IPS-20b (cell line): ENCODE measurements at regions not wholly inside any gene's neighbourhood (a gene's known extent, or its start where the extent isn't known, plus 50 kb on each side); places are given as distances from the start of the nearest gene placed in this dataset.
A peak's percentile ranks its signal among the peaks of the same experiment; 100 is the strongest.

ENCODE experiments used
- H3K27ac ChIP-seq: one replicate; pipeline ENCODE4 v1.5.1; 2013; ENCODE audit warnings: low read length
- H3K27me3 ChIP-seq: 2 replicates; pipeline ENCODE4 v1.6.1; 2013; ENCODE audit warnings: mild to moderate bottlenecking, low read length, inconsistent platforms; ENCODE audit not compliant: insufficient read depth
- H3K36me3 ChIP-seq: 2 replicates; pipeline ENCODE4 v1.6.1; 2013; ENCODE audit warnings: low read depth, mild to moderate bottlenecking, inconsistent platforms, low read length, moderate library complexity; ENCODE audit not compliant: insufficient read depth
- H3K4me1 ChIP-seq: 2 replicates; pipeline ENCODE4 v1.6.1; 2013; ENCODE audit warnings: mild to moderate bottlenecking, control low read depth, inconsistent platforms, low read length, moderate library complexity; ENCODE audit not compliant: insufficient read depth
- H3K4me3 ChIP-seq: 2 replicates; pipeline ENCODE4 v1.5.1; 2013; ENCODE audit warnings: mild to moderate bottlenecking, low read length, inconsistent platforms
- H3K9ac ChIP-seq: 2 replicates; pipeline ENCODE4 v1.6.1; 2013; ENCODE audit warnings: low read depth, mild to moderate bottlenecking, inconsistent platforms, low read length, moderate library complexity
- H3K9me3 ChIP-seq: 2 replicates; pipeline ENCODE4 v1.6.1; 2013; ENCODE audit warnings: mild to moderate bottlenecking, low read depth, low read length, inconsistent platforms; ENCODE audit not compliant: insufficient read depth

DNA sequence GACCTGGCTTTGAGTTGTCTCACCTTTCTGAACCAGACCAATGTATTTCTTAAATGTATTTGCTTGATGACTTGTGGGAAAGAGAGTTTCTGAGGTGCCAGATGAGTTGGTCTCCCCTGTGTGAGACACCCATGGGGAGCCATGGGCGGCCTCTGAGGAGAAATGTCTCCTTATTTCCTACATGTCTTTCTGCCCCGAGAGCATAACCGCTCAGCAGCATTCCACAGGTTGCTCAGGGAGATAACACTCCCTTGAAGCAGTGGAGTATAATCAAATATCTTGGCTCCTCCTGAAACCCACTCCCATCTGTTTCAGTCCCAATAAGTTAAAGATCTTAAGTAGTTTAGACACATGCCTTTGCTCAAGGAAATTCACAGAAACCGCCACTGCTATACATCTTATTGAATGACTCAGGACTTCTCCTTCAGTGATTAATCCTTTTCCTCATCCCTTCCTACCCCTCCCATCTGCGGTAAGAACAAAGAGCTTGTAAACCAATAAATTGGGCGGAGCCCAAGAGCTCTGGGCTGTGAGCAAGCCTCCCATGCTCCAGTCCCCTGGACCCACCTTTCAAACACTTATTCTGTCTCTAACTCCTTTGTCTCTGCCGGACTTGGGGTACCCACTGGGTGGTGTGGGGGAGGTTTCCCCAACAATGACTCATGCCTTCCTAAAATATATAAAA is 285.5 kb upstream of the LRRTM4 start:
- no peak overlapping the region for H3K9ac ChIP-seq
- H3K9me3 ChIP-seq, result no peaks in the 10 kb centered on the region; the same call in 1 of the 2 replicates
- H3K4me1 ChIP-seq, result no peaks in the 10 kb centered on the region
- no peaks in the 10 kb centered on the region for H3K36me3 ChIP-seq
- no peak overlapping the region for H3K27ac ChIP-seq
- no peaks in the 10 kb centered on the region for H3K27me3 ChIP-seq
- no peak overlapping the region for H3K4me3 ChIP-seq

DNA sequence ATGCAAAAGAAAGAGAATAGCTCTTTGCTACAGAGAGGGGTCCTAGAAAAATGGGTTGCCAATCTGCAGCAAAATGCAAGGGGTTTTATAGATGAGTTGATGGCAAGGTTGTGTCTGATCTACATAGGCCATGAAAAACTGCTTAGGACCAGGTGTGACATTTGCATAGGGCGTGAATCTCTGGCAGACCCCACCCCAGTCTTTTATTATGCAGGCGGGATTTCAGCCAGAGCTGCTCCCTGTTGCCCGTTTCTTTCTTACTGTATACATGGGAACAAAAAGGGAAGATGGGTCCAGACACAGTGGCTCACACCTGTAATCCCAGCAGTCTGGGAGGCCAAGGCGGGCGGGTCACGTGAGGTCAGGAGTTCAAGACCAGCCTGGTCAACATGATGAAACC is 286.4 kb upstream of the LRRTM4 start:
- no peak overlapping the region for H3K9ac ChIP-seq
- no peaks in the 10 kb centered on the region for H3K27me3 ChIP-seq
- no peak overlapping the region for H3K4me3 ChIP-seq
- no peaks in the 10 kb centered on the region for H3K36me3 ChIP-seq
- H3K9me3 ChIP-seq, result no peaks in the 10 kb centered on the region; the same call in 1 of the 2 replicates
- H3K4me1 ChIP-seq, result peaks cover 6% of the 10 kb centered on the region; the same call in 1 of the 2 replicates
- H3K27ac ChIP-seq, result no peak overlapping the region

DNA sequence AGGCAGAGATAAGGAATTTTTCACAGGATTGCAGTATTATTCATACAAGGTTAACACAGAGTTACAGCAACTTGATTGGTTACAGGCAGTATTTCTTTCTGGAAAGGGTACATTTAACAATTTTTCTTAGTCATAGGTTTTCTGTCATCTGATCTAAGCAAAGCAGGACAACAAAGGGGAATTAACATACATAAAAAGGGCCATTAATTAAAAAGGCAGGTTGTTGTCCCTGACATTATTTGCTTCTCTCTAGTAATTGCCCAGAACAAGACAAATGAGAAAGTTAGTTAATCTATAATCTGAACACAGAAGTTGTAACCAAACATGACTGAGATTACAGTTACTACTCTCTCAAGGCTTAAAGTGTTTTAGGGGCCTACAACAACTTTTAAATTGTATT is 291.4 kb upstream of the LRRTM4 start:
- Histone ChIP-seq H3K9ac (0 out of 2 replicates have a peak overlapping the region, but pooled peaks have one; percentile 1), H3K4me1 (peaks cover 8% of the 10 kb centered on the region; the same call in 1 of the 2 replicates), H3K4me3 (no peak overlapping the region), H3K27me3 (no peaks in the 10 kb centered on the region), H3K9me3 (no peaks in the 10 kb centered on the region; the same call in 1 of the 2 replicates), H3K27ac (no peak overlapping the region), H3K36me3 (no peaks in the 10 kb centered on the region)

DNA sequence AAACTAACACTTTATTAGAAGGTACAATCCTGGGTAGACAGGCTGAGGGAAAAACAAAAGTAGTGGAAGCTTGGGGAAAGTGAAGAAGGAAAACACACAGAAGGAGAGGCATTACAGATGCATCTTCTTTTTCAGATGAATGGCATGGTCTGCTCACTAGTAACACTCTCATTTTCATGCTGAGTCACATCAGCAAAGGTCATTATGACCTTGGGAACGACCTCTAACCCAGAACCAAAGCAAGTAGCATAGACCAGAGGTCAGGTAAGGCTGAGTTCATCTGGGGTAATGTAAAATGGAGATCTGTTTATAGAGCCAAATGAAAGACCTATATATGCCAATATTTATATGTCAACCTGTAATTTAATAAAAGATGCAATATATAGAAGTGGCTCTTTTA is 294.4 kb upstream of the LRRTM4 start:
- Histone ChIP-seq H3K9ac (no peak overlapping the region), H3K27ac (no peak overlapping the region), H3K4me1 (peaks cover 8% of the 10 kb centered on the region; the same call in 1 of the 2 replicates), H3K9me3 (no peaks in the 10 kb centered on the region), H3K27me3 (no peaks in the 10 kb centered on the region), H3K36me3 (no peaks in the 10 kb centered on the region), H3K4me3 (no peak overlapping the region)

DNA sequence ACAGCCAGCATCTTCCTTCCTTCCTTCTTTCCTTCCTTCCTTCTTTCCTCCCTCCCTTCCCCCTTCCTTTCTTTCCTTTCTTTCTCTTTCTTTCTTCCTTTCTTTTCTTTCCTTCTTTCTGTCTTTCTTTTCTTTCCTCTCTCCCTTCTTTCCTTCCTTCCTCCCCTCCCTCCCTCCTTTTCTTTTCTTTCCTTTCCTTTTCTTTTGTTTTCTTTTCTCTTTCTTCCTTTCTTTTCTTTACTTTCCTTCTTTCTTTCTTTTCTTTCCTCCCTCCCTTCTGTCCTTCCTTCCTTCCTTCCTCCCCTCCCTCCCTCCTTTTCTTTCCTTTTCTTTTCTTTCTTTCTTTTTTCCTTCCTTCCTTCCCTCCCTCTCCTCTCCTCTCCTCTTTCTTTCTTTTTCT is 296.0 kb upstream of the LRRTM4 start:
- no peak overlapping the region for H3K9ac ChIP-seq
- no peak overlapping the region for H3K4me3 ChIP-seq
- H3K27me3 ChIP-seq, result no peaks in the 10 kb centered on the region
- H3K27ac ChIP-seq, result no peak overlapping the region
- no peaks in the 10 kb centered on the region for H3K36me3 ChIP-seq
- H3K4me1 ChIP-seq, result peaks cover 6% of the 10 kb centered on the region; the same call in 1 of the 2 replicates
- no peaks in the 10 kb centered on the region for H3K9me3 ChIP-seq

DNA sequence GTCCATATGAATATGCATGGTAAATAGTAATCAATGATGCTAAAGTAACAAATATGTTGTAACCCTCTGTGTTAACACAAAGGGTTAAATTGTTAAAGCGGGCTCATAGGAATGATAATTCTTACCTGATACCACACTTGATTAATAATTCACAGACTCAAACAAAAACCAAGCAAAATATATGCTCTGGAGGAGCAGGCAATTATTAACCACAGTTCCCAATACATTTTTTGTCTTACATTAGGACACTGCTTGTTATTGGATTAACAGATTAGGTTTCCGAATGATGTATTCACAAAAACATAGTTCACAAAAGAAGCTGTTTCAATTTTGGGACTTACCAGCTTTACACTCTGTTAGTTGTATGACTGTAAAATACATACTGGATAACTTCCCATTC is 300.9 kb upstream of the LRRTM4 start:
- no peaks in the 10 kb centered on the region for H3K27me3 ChIP-seq
- H3K4me3 ChIP-seq, result no peak overlapping the region
- H3K4me1 ChIP-seq, result no peaks in the 10 kb centered on the region
- H3K27ac ChIP-seq, result no peak overlapping the region
- peaks cover 5% of the 10 kb centered on the region; the same call in 1 of the 2 replicates for H3K9me3 ChIP-seq
- no peaks in the 10 kb centered on the region for H3K36me3 ChIP-seq
- H3K9ac ChIP-seq, result no peak overlapping the region

GRCh38 chr2:77831060-77831459 is 308.9 kb upstream of the LRRTM4 start:
- Histone ChIP-seq H3K4me1 (peaks cover 7% of the 10 kb centered on the region; the same call in 1 of the 2 replicates), H3K27me3 (no peaks in the 10 kb centered on the region), H3K4me3 (no peak overlapping the region), H3K9me3 (peaks cover 42% of the 10 kb centered on the region), H3K9ac (no peak overlapping the region), H3K36me3 (peaks cover 6% of the 10 kb centered on the region; the same call in 1 of the 2 replicates), H3K27ac (no peak overlapping the region)

- Histone ChIP-seq H3K9me3 (peaks cover 44% of the 10 kb centered on the region), H3K27me3 (no peaks in the 10 kb centered on the region), H3K4me1 (peaks cover 7% of the 10 kb centered on the region; the same call in 1 of the 2 replicates), H3K4me3 (no peak overlapping the region), H3K27ac (no peak overlapping the region), H3K36me3 (peaks cover 6% of the 10 kb centered on the region; the same call in 1 of the 2 replicates), H3K9ac (no peak overlapping the region)
Measured at GRCh38 chr2:77831471-77831870, 309.3 kb upstream of the LRRTM4 start.

DNA sequence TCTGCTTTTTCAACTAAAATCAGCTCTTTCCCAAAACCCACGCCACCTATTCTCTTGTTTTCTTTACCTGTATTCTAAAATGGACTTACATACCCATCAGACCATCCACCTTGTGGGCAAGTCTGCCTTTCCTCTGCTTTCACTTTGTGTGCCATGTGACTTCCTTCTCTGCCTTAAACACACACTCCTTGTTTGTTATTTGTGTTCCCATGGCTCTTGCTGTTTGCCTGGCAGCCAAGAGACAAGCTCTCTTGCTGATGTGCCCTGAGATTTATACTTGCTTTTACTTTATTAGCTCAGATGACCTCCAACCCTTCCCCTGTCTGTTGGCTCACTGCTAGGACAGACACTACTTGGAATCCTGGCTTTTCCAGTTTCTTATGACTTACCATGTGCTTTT is 309.7 kb upstream of the LRRTM4 start:
- Histone ChIP-seq H3K4me1 (peaks cover 7% of the 10 kb centered on the region; the same call in 1 of the 2 replicates), H3K9ac (no peak overlapping the region), H3K9me3 (peaks cover 44% of the 10 kb centered on the region), H3K27ac (no peak overlapping the region), H3K27me3 (no peaks in the 10 kb centered on the region), H3K36me3 (peaks cover 6% of the 10 kb centered on the region; the same call in 1 of the 2 replicates), H3K4me3 (no peak overlapping the region)

GRCh38 chr2:77834360-77835002 is 312.3 kb upstream of the LRRTM4 start:
- peaks cover 54% of the 10 kb centered on the region for H3K9me3 ChIP-seq
- H3K9ac ChIP-seq, result no peak overlapping the region
- H3K27ac ChIP-seq, result no peak overlapping the region
- peaks cover under 1% of the 10 kb centered on the region; the same call in 1 of the 2 replicates for H3K4me1 ChIP-seq
- no peaks in the 10 kb centered on the region for H3K27me3 ChIP-seq
- H3K4me3 ChIP-seq, result no peak overlapping the region
- peaks cover 6% of the 10 kb centered on the region; the same call in 1 of the 2 replicates for H3K36me3 ChIP-seq

DNA sequence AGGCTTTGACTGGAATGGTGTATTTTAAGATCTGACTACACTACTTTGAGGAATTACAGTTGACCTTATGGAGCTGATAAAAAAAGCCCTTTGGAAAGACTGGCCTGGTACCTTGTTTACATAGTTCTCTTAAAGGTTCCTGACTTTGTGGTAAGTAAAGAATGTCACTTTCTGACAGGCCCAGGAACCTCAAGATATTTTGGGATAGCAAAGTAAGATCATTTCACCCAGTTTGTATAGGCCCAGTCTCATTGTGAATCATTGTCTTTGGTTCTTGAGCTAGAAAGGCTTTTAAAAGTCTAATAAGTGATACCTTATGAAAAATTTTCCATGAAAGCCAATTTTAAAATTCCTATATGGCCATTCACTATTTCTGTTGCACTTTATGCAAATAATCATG is 316.3 kb upstream of the LRRTM4 start:
- Histone ChIP-seq H3K36me3 (peaks cover 6% of the 10 kb centered on the region; the same call in 1 of the 2 replicates), H3K27me3 (no peaks in the 10 kb centered on the region), H3K9ac (no peak overlapping the region), H3K9me3 (peaks cover 38% of the 10 kb centered on the region), H3K4me1 (no peaks in the 10 kb centered on the region), H3K27ac (no peak overlapping the region), H3K4me3 (no peak overlapping the region)

- Histone ChIP-seq H3K4me1 (no peaks in the 10 kb centered on the region), H3K9me3 (peaks cover 32% of the 10 kb centered on the region), H3K4me3 (no peak overlapping the region), H3K36me3 (peaks cover 6% of the 10 kb centered on the region; the same call in 1 of the 2 replicates), H3K9ac (no peak overlapping the region), H3K27ac (no peak overlapping the region), H3K27me3 (no peaks in the 10 kb centered on the region)
Measured at GRCh38 chr2:77839102-77839501, 316.9 kb upstream of the LRRTM4 start.
